Ectodermal cell (in vitro differentiated cells): ENCODE measurements at regions not wholly inside any gene's neighbourhood (a gene's known extent, or its start where the extent isn't known, plus 50 kb on each side); places are given as distances from the start of the nearest gene placed in this dataset.

Source experiments
- H3K27ac ChIP-seq: 2 replicates; pipeline ENCODE4 v1.7.0; 2013; ENCODE audit warnings: mild to moderate bottlenecking, low read depth, low read length; ENCODE audit not compliant: insufficient read depth, poor library complexity, severe bottlenecking
- H3K27me3 ChIP-seq: 2 replicates; pipeline ENCODE4 v1.7.0; 2013; ENCODE audit warnings: mild to moderate bottlenecking, low read length; ENCODE audit not compliant: insufficient read depth, control insufficient read depth, poor library complexity, severe bottlenecking
- H3K36me3 ChIP-seq: one replicate; pipeline ENCODE4 v1.7.0; 2013; ENCODE audit warnings: low read length; ENCODE audit not compliant: control insufficient read depth, insufficient read depth
- H3K4me1 ChIP-seq: one replicate; pipeline ENCODE4 v1.7.0; 2013; ENCODE audit warnings: low read length; ENCODE audit not compliant: control insufficient read depth, insufficient read depth
- H3K4me3 ChIP-seq: 2 replicates; pipeline ENCODE4 v1.7.0; 2013; ENCODE audit warnings: low read depth, low read length, control low read depth; ENCODE audit not compliant: insufficient read depth
- H3K9me3 ChIP-seq: 2 replicates; pipeline ENCODE4 v1.7.0; 2013; ENCODE audit warnings: mild to moderate bottlenecking, low read length, moderate library complexity; ENCODE audit not compliant: control insufficient read depth
- WGBS, 2 experiments: methylation state at CpG; one replicate each; pipeline ENCODE4 v1.1.7; 2013; ENCODE audit warnings: missing lambda C conversion rate in 2 of 2; 5-methylcytosine and 5-hydroxymethylcytosine counted together

DNA sequence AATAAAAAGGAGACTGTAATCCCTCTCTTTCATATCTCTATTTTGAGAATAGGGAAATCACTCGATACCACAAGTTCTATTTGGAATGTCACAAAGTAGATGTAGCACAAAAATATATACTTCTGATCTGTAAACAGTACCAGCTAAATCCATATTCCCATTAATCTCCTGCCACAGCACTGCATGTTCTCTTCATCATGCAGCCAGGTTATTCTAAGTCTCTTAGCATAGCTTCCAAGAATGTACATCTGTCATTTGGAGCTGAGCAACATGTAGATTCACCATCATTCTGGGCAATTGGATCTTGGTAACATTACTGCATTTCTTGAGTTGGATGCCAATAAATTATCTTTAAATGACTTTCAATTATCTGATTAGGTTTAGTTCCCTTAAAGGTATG is 1874.5 kb downstream of the MRPL39 start:
- WGBS, 2 experiments: 91 to 100% methylated on average over 1 of the region's 1 CpG
- no peaks in the 10 kb centered on the region for H3K4me1 ChIP-seq
- no peak overlapping the region for H3K27ac ChIP-seq
- no peaks in the 10 kb centered on the region for H3K27me3 ChIP-seq
- H3K4me3 ChIP-seq: no peak overlapping the region
- no peaks in the 10 kb centered on the region for H3K36me3 ChIP-seq
- no peaks in the 10 kb centered on the region for H3K9me3 ChIP-seq

DNA sequence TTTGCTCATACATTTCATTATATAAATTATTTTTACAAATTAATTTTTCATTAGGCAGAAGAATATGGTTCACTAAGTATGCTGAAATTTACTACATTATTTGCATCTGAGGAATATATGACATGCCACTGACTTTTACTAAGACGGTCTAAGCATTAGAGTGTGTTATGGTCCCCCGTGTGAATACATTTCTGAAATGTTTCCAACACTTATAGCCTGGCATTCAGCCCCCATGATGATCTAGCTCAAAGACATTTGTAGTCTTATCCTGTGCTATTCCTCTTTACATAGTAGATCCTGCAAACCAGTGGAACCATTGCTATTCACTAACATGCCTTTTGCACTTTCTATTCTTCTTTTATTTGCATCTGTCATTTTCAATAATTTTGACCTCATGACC is 1878.0 kb downstream of the MRPL39 start:
- 86 to 95% methylated on average over 2 of the region's 2 CpGs for WGBS, 2 experiments
- H3K27ac ChIP-seq: no peak overlapping the region
- H3K4me1 ChIP-seq: no peaks in the 10 kb centered on the region

DNA sequence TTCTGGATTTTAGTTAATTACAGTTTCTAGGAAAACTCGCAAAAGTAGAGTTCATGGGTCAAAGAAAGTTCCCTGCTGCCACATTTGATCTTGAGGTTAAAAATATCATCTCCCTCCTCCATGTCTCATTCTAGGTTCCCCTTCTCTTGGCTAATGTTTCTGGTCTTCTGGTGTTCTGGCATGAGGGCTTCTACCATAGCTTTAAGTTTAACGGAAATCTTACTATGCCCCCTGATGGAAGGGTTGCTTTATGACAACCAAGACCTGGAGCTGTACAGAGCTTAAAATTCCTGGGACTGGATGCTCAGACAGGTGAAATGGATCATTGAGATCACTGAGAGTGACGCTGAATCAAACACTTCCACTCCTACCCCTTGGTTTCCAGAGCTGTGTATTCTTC is 1881.7 kb downstream of the MRPL39 start:
- H3K9me3 ChIP-seq: no peaks in the 10 kb centered on the region
- no peak overlapping the region for H3K4me3 ChIP-seq
- 80 to 89% methylated on average over 3 of the region's 3 CpGs for WGBS, 2 experiments
- H3K27me3 ChIP-seq: no peaks in the 10 kb centered on the region
- no peaks in the 10 kb centered on the region for H3K4me1 ChIP-seq
- H3K27ac ChIP-seq: no peak overlapping the region
- H3K36me3 ChIP-seq: no peaks in the 10 kb centered on the region

More for the DNA sequence above, 1878.0 kb downstream of the MRPL39 start:
- no peaks in the 10 kb centered on the region for H3K27me3 ChIP-seq
- H3K4me3 ChIP-seq: no peak overlapping the region
- no peaks in the 10 kb centered on the region for H3K36me3 ChIP-seq
- no peaks in the 10 kb centered on the region for H3K9me3 ChIP-seq

DNA sequence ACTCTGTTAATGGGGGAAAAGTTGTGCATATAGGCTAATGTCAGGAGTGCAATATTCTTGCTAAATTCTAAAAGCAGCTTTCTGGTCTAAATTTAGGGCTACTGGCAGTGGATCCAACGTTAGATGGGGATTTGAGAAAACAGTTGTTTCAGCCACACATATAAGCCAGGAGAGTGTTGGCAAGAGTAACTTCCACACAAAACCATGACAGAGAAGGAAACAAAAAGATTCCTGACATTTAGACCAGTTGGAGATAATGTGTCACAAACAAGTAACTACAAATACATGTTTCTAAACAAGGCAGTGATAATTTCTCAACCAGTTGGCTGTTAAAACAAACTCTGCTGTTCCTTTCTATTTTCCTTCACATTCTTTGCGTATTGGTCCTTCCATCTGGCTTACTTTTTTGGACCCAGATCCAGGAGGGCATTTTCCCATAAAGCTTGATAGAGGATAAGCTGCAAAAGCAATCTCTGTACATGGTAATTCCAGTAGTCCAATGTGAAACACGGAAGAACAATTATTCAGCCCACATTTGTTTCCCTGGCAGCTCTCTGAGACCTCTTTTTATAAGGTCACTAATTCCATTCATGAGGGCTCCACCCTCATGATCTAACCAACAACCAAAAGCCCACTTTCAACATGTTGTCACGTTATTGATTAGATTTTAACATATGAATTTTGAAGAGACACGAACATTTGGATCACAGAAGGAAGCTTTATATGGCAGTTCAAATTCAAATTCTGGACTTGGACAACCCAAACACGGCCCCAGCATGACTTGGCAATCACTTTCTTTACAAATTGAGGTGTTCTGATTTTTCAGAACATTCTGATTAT is 1888.6 kb downstream of the MRPL39 start:
- no peaks in the 10 kb centered on the region for H3K9me3 ChIP-seq
- no peaks in the 10 kb centered on the region for H3K27me3 ChIP-seq
- no peak overlapping the region for H3K4me3 ChIP-seq
- H3K27ac ChIP-seq: no peak overlapping the region
- H3K36me3 ChIP-seq: no peaks in the 10 kb centered on the region
- 76 to 77% methylated on average over 6 of the region's 6 CpGs for WGBS, 2 experiments
- no peaks in the 10 kb centered on the region for H3K4me1 ChIP-seq

DNA sequence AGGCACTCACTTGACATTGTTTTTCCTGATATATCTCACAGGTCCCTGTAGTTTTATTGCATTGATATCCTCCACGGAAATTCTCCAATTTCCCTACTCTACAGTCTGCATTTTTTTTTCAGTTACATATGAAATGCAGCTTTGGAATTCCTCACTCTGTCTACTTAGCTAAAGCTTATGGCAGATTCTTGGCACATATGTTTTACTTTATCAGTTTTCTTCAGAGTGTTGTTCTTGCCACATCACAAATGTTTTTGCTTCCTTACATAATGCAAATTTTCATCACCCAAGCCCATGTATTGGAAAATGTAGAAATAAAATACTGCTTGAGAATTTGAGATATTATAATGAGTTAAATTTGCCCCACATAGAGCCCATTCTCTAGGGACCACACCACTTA is 1895.1 kb downstream of the MRPL39 start:
- 85 to 86% methylated on average over 1 of the region's 1 CpG for WGBS, 2 experiments
- Histone ChIP-seq H3K27ac (no peak overlapping the region), H3K9me3 (no peaks in the 10 kb centered on the region)

DNA sequence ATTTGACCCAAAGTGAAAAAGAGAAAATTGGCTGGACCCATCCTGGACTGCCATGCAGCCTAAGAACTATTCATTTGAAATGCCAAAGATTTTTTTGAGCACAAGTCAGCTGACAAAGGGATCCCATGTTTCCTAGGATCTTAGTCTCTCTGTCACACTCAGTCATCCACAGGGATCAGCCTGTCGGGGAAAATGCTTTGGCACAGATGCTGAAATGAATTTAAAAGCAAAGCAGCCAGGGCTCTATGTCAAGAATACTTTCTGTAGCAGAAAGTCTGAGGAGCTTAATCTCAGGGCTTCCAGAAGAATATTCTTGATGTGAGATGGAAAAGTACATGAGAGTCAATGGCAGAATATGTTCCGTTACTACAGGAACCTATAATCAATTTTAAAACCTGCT is 1900.8 kb downstream of the MRPL39 start:
- H3K9me3 ChIP-seq: no peaks in the 10 kb centered on the region
- H3K4me3 ChIP-seq: no peak overlapping the region
- no peak overlapping the region for H3K27ac ChIP-seq
- no peaks in the 10 kb centered on the region for H3K4me1 ChIP-seq
- no peaks in the 10 kb centered on the region for H3K36me3 ChIP-seq
- H3K27me3 ChIP-seq: no peaks in the 10 kb centered on the region
- WGBS, 2 experiments: 93 to 100% methylated on average over 1 to 2 of the region's 2 CpGs

More for the DNA sequence above, 1895.1 kb downstream of the MRPL39 start:
- no peaks in the 10 kb centered on the region for H3K36me3 ChIP-seq
- H3K4me1 ChIP-seq: no peaks in the 10 kb centered on the region
- H3K4me3 ChIP-seq: no peak overlapping the region
- H3K27me3 ChIP-seq: no peaks in the 10 kb centered on the region

DNA sequence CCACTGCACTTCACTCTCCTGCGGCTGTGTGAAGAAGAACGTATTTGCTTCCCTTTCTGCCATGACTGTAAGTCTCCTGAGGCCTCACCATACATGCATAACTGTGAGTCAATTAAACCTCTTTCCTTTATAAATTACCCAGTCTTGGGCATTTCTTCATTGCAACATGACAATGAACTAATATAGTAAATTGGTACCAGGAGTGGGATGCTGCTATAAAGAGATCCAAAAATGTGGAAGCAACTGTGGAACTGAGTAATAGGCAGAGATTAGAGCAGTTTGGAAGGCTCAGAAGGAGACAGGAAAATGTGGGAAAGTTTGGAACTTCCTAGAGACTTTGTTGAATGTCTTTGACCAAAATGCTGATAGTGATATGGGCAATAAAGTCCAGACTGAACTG is 1907.9 kb downstream of the MRPL39 start:
- H3K4me3 ChIP-seq: no peak overlapping the region
- H3K27ac ChIP-seq: no peak overlapping the region
- no peaks in the 10 kb centered on the region for H3K27me3 ChIP-seq
- H3K9me3 ChIP-seq: no peaks in the 10 kb centered on the region
- WGBS, 2 experiments: 85 to 94% methylated on average over 2 of the region's 2 CpGs
- no peaks in the 10 kb centered on the region for H3K36me3 ChIP-seq
- no peaks in the 10 kb centered on the region for H3K4me1 ChIP-seq

DNA sequence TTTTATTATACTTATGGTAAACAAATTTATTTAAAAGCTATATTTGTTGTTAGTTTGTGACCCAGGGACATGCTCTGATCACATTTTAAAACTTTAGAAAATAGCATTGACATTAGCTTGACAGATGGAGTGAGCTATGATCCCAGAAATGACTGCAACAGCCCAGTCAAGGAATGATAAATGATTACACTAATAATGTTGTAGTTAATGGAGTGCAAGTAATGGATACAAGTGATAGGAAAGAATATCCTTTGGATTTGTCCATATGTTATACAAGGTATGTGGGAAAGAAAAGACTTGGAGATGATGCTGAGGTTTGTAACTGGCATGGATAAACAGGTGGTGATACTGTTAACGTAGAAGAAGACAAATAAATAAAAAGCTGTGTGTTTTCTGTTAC is 1908.7 kb downstream of the MRPL39 start:
- H3K27me3 ChIP-seq: no peaks in the 10 kb centered on the region
- H3K4me1 ChIP-seq: no peaks in the 10 kb centered on the region
- 67 to 100% methylated on average over 1 of the region's 1 CpG for WGBS, 2 experiments
- H3K4me3 ChIP-seq: no peak overlapping the region
- no peak overlapping the region for H3K27ac ChIP-seq
- H3K36me3 ChIP-seq: no peaks in the 10 kb centered on the region
- no peaks in the 10 kb centered on the region for H3K9me3 ChIP-seq

DNA sequence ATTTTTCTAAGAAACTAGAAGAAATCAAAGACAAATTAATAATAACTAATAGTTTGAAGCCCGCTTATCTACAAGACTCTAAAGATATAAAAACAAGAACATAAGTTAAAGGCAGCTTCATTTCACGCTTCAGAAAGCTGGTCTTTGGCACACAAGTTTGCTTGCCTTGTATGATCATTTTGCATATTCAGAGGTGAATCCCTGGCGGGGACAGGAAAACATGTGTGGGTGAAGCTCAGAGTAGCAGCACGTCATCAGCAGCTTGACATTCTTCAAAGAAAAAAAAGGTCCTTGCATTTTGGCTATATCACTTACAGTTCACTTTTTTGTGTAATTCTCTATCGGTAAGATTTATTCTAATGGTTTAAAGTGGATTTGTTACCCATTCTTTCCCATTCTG is 1911.8 kb downstream of the MRPL39 start:
- Histone ChIP-seq H3K36me3 (no peaks in the 10 kb centered on the region), H3K27me3 (no peaks in the 10 kb centered on the region), H3K4me1 (no peaks in the 10 kb centered on the region), H3K9me3 (no peaks in the 10 kb centered on the region), H3K4me3 (no peak overlapping the region), H3K27ac (no peak overlapping the region)
- 85 to 96% methylated on average over 4 to 5 of the region's 5 CpGs for WGBS, 2 experiments

DNA sequence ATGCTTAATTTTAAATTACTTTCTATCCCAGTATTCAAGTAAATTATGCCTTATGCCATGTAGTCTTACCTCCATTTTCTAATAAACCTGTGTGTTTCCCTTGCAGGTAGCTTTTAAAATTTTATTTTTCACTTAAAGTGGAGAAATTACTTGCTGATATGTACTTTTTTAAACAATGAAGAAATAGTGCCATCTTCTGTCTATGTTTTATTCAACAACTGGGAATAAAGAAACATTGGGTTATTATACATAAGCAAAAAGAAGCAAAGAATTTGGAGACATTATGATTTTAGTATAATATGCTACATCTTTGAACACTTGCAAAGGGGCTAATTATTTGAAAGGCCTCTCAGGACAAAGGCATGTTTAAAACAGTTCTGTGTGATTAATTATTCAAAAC is 1912.9 kb downstream of the MRPL39 start:
- no peaks in the 10 kb centered on the region for H3K27me3 ChIP-seq
- H3K4me1 ChIP-seq: no peaks in the 10 kb centered on the region
- H3K36me3 ChIP-seq: no peaks in the 10 kb centered on the region
- no peak overlapping the region for H3K27ac ChIP-seq
- no peaks in the 10 kb centered on the region for H3K9me3 ChIP-seq
- no peak overlapping the region for H3K4me3 ChIP-seq
